DOHH2 (cell line): ENCODE measurements at regions not wholly inside any gene's neighbourhood (a gene's known extent, or its start where the extent isn't known, plus 50 kb on each side); places are given as distances from the start of the nearest gene placed in this dataset.

ENCODE experiments used
- EZH2phosphoT487 ChIP-seq: fragments of 200-600 bp; sonication (generic); IDR thresholded peaks from 2 replicates; pipeline ENCODE4 v1.6.1; 2017; ENCODE audit warnings: borderline replicate concordance, mild to moderate bottlenecking, antibody characterized with exemption, low read length, moderate library complexity, mixed read lengths
- TF ChIP-seq, protein P1 (sequence below): fragments of 200-600 bp; sonication (generic); IDR thresholded peaks from one replicate; pipeline ENCODE4 v1.5.1; 2014; ENCODE audit warnings: antibody characterized with exemption, mild to moderate bottlenecking, low read depth, low read length; ENCODE audit not compliant: poor library complexity, severe bottlenecking

DNA sequence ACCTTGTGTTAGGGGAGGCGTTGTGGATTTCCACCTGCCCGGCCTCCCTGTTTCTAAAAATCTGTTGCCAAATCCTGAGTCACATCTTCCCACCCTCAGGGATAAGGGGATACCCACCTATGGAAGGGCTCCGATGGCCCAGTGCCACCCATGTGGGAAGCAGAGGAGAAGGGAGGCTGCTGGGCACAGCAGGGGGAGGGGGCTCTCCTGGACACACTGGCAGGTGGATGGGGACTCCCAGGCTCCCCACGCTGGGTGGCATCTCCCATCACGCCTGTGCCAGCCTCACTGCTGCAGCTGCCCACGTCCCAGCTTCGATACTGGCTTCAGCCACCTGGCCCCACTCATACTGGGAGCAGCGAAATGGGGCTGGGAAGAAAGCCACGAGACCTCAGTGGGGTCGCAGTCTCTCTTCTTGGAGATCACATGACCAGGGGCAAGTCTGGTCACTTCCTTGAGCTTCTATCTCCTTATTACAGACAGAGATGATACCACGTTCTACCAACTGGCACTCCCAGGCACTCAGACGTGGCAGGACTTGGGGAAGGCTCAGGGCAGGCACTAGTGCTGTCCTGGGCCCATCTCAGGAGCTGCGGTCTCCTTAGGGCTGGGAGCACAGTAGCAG is 72.2 kb downstream of the PITPNM2 start:
- TF ChIP-seq, protein P1, sequence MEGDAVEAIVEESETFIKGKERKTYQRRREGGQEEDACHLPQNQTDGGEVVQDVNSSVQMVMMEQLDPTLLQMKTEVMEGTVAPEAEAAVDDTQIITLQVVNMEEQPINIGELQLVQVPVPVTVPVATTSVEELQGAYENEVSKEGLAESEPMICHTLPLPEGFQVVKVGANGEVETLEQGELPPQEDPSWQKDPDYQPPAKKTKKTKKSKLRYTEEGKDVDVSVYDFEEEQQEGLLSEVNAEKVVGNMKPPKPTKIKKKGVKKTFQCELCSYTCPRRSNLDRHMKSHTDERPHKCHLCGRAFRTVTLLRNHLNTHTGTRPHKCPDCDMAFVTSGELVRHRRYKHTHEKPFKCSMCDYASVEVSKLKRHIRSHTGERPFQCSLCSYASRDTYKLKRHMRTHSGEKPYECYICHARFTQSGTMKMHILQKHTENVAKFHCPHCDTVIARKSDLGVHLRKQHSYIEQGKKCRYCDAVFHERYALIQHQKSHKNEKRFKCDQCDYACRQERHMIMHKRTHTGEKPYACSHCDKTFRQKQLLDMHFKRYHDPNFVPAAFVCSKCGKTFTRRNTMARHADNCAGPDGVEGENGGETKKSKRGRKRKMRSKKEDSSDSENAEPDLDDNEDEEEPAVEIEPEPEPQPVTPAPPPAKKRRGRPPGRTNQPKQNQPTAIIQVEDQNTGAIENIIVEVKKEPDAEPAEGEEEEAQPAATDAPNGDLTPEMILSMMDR = no peak
- no peak for TF ChIP-seq EZH2phosphoT487
